ENCODE measurements at regions not wholly inside any gene's neighbourhood (a gene's known extent, or its start where the extent isn't known, plus 50 kb on each side); places are given as distances from the start of the nearest gene placed in this dataset.
"Not testable (repeated sequence)": the region's sequence is repeated elsewhere in the genome, so short reads cannot be mapped to it uniquely, and the experiment has no call there.

- no peak overlapping the region for H3K27ac ChIP-seq (ENCODE audit: low read depth, low read length)
- no peaks in the 10 kb centered on the region for H3K79me2 ChIP-seq (ENCODE audit: control insufficient read depth, low read length)
- H3F3A ChIP-seq (ENCODE audit: control insufficient read depth, insufficient read depth), result no peaks in the 10 kb centered on the region
- H3K27me3 ChIP-seq (ENCODE audit: control insufficient read depth, low read length), result peaks cover 3% of the 10 kb centered on the region
- H3K9me3 ChIP-seq (ENCODE audit: control insufficient read depth, insufficient read depth, low read length), result no peaks in the 10 kb centered on the region
- H3K4me1 ChIP-seq (ENCODE audit: control insufficient read depth, low read length), result no peaks in the 10 kb centered on the region
- no peaks in the 10 kb centered on the region for H3K36me3 ChIP-seq (ENCODE audit: control insufficient read depth, low read length)
- H4K20me1 ChIP-seq (ENCODE audit: control insufficient read depth, insufficient read depth, low read depth, low read length), result no peaks in the 10 kb centered on the region
- H3K4me2 ChIP-seq (ENCODE audit: low read length), result no peak overlapping the region
- H3K9me2 ChIP-seq (replicated peaks; ENCODE audit: control insufficient read depth, low read length), result no peaks in the 10 kb centered on the region
- H3K4me3 ChIP-seq (ENCODE audit: low read length), result no peak overlapping the region
- TF ChIP-seq EZH2phosphoT487 (IDR thresholded peaks at IDR 0.05; ENCODE audit: borderline replicate concordance, low read length), result no peak
- TF ChIP-seq CTCF (IDR thresholded peaks at IDR 0.05; ENCODE audit: low read depth, low read length, poor library complexity, severe bottlenecking), result no peak
Measured at GRCh38 chr14:54010981-54011380, 54.4 kb upstream of the BMP4 start.

- Histone ChIP-seq H3K27me3 (ENCODE audit: control insufficient read depth, low read length) (no peaks in the 10 kb centered on the region), H3F3A (ENCODE audit: control insufficient read depth, insufficient read depth) (no peaks in the 10 kb centered on the region), H3K79me2 (ENCODE audit: control insufficient read depth, low read length) (no peaks in the 10 kb centered on the region), H3K4me3 (ENCODE audit: low read length) (no peak overlapping the region), H3K36me3 (ENCODE audit: control insufficient read depth, low read length) (no peaks in the 10 kb centered on the region), H3K4me1 (ENCODE audit: control insufficient read depth, low read length) (no peaks in the 10 kb centered on the region), H3K4me2 (ENCODE audit: low read length) (no peak overlapping the region), H4K20me1 (ENCODE audit: control insufficient read depth, insufficient read depth, low read depth, low read length) (no peaks in the 10 kb centered on the region), H3K27ac (ENCODE audit: low read depth, low read length) (no peak overlapping the region), H3K9me3 (ENCODE audit: control insufficient read depth, insufficient read depth, low read length) (no peaks in the 10 kb centered on the region), H3K9me2 (replicated peaks; ENCODE audit: control insufficient read depth, low read length) (no peaks in the 10 kb centered on the region)
- no peak for TF ChIP-seq CTCF (IDR thresholded peaks at IDR 0.05; ENCODE audit: low read depth, low read length, poor library complexity, severe bottlenecking)
- no peak for TF ChIP-seq EZH2phosphoT487 (IDR thresholded peaks at IDR 0.05; ENCODE audit: borderline replicate concordance, low read length)
Measured at GRCh38 chr14:54023027-54023426, 66.4 kb upstream of the BMP4 start.

- Histone ChIP-seq H3K36me3 (ENCODE audit: control insufficient read depth, low read length) (no peaks in the 10 kb centered on the region), H3K27ac (ENCODE audit: low read depth, low read length) (no peak overlapping the region), H3K79me2 (ENCODE audit: control insufficient read depth, low read length) (no peaks in the 10 kb centered on the region), H3K9me2 (replicated peaks; ENCODE audit: control insufficient read depth, low read length) (no peaks in the 10 kb centered on the region), H3K4me3 (ENCODE audit: low read length) (no peak overlapping the region), H3K9me3 (ENCODE audit: control insufficient read depth, insufficient read depth, low read length) (no peaks in the 10 kb centered on the region), H3K4me2 (ENCODE audit: low read length) (no peak overlapping the region), H3K27me3 (ENCODE audit: control insufficient read depth, low read length) (no peaks in the 10 kb centered on the region), H3K4me1 (ENCODE audit: control insufficient read depth, low read length) (no peaks in the 10 kb centered on the region), H4K20me1 (ENCODE audit: control insufficient read depth, insufficient read depth, low read depth, low read length) (no peaks in the 10 kb centered on the region), H3F3A (ENCODE audit: control insufficient read depth, insufficient read depth) (no peaks in the 10 kb centered on the region)
- TF ChIP-seq CTCF (IDR thresholded peaks at IDR 0.05; ENCODE audit: low read depth, low read length, poor library complexity, severe bottlenecking) (peak; percentile 55), EZH2phosphoT487 (IDR thresholded peaks at IDR 0.05; ENCODE audit: borderline replicate concordance, low read length) (no peak)
Measured at GRCh38 chr14:54025661-54026060, 69.0 kb upstream of the BMP4 start.

- no peak overlapping the region for H3K4me2 ChIP-seq (ENCODE audit: low read length)
- no peaks in the 10 kb centered on the region for H3K79me2 ChIP-seq (ENCODE audit: control insufficient read depth, low read length)
- no peaks in the 10 kb centered on the region for H3K27me3 ChIP-seq (ENCODE audit: control insufficient read depth, low read length)
- no peaks in the 10 kb centered on the region for H3K36me3 ChIP-seq (ENCODE audit: control insufficient read depth, low read length)
- no peaks in the 10 kb centered on the region for H3K9me2 ChIP-seq (replicated peaks; ENCODE audit: control insufficient read depth, low read length)
- no peak overlapping the region for H3K27ac ChIP-seq (ENCODE audit: low read depth, low read length)
- no peaks in the 10 kb centered on the region for H4K20me1 ChIP-seq (ENCODE audit: control insufficient read depth, insufficient read depth, low read depth, low read length)
- no peaks in the 10 kb centered on the region for H3K9me3 ChIP-seq (ENCODE audit: control insufficient read depth, insufficient read depth, low read length)
- TF ChIP-seq CTCF (IDR thresholded peaks at IDR 0.05; ENCODE audit: low read depth, low read length, poor library complexity, severe bottlenecking), result no peak
- no peak for TF ChIP-seq EZH2phosphoT487 (IDR thresholded peaks at IDR 0.05; ENCODE audit: borderline replicate concordance, low read length)
- H3K4me3 ChIP-seq (ENCODE audit: low read length), result no peak overlapping the region
- H3K4me1 ChIP-seq (ENCODE audit: control insufficient read depth, low read length), result no peaks in the 10 kb centered on the region
- no peaks in the 10 kb centered on the region for H3F3A ChIP-seq (ENCODE audit: control insufficient read depth, insufficient read depth)
Measured at GRCh38 chr14:54026671-54027070, 70.0 kb upstream of the BMP4 start.

DNA sequence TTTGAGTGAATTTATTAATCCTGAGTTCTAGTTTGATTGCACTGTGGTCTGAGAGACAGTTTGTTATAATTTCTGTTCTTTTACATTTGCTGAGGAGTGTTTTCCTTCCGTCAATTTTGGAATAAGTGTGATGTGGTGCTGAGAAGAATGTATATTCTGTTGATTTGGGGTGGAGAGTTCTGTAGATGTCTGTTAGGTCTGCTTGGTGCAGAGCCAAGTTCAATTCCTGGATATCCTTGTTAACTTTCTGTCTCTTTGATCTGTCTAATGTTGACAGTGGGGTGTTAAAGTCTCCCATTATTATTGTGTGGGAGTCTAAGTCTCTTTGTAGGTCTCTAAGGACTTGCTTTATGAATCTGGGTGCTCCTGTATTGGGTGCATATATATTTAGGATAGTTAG, 74.4 kb upstream of the BMP4 start:
- not testable (repeated sequence) for H3F3A ChIP-seq (ENCODE audit: control insufficient read depth, insufficient read depth); H3K36me3 ChIP-seq (ENCODE audit: control insufficient read depth, low read length); H3K9me2 ChIP-seq (replicated peaks; ENCODE audit: control insufficient read depth, low read length); H3K9me3 ChIP-seq (ENCODE audit: control insufficient read depth, insufficient read depth, low read length); H4K20me1 ChIP-seq (ENCODE audit: control insufficient read depth, insufficient read depth, low read depth, low read length); H3K27ac ChIP-seq (ENCODE audit: low read depth, low read length); H3K27me3 ChIP-seq (ENCODE audit: control insufficient read depth, low read length); H3K4me3 ChIP-seq (ENCODE audit: low read length); H3K4me1 ChIP-seq (ENCODE audit: control insufficient read depth, low read length); H3K4me2 ChIP-seq (ENCODE audit: low read length); H3K79me2 ChIP-seq (ENCODE audit: control insufficient read depth, low read length)
